Muscle of leg (tissue), 3 donors: ENCODE measurements at regions not wholly inside any gene's neighbourhood (a gene's known extent, or its start where the extent isn't known, plus 50 kb on each side); places are given as distances from the start of the nearest gene placed in this dataset.
A peak's percentile ranks its signal among the peaks of the same experiment; 100 is the strongest.

ENCODE experiments used
- DNase-seq: peaks from one replicate; pipeline ENCODE4 v3.0.0; 2013
- H3K27ac ChIP-seq: one replicate; pipeline ENCODE4 v1.5.1; 2013; ENCODE audit warnings: mild to moderate bottlenecking, low read length, control low read depth
- H3K27me3 ChIP-seq: one replicate; pipeline ENCODE4 v1.6.1; 2013; ENCODE audit warnings: low read length; ENCODE audit not compliant: control insufficient read depth, insufficient read depth
- H3K36me3 ChIP-seq: one replicate; pipeline ENCODE4 v1.6.1; 2013; ENCODE audit warnings: low read length; ENCODE audit not compliant: control insufficient read depth, insufficient read depth
- H3K4me1 ChIP-seq: one replicate; pipeline ENCODE4 v1.6.1; 2013; ENCODE audit warnings: low read length; ENCODE audit not compliant: control insufficient read depth, insufficient read depth
- H3K4me3 ChIP-seq: one replicate; pipeline ENCODE4 v1.5.1; 2013; ENCODE audit warnings: low read length, control low read depth
- H3K9me3 ChIP-seq: replicated peaks from 2 replicates; pipeline ENCODE4 v1.6.1; 2013; ENCODE audit warnings: low read depth, low read length; ENCODE audit not compliant: control insufficient read depth
- WGBS: methylation state at CpG from one replicate; pipeline ENCODE4 v1.1.5; 2013; ENCODE audit warnings: missing lambda C conversion rate; ENCODE audit not compliant: insufficient coverage; 5-methylcytosine and 5-hydroxymethylcytosine counted together

DNA sequence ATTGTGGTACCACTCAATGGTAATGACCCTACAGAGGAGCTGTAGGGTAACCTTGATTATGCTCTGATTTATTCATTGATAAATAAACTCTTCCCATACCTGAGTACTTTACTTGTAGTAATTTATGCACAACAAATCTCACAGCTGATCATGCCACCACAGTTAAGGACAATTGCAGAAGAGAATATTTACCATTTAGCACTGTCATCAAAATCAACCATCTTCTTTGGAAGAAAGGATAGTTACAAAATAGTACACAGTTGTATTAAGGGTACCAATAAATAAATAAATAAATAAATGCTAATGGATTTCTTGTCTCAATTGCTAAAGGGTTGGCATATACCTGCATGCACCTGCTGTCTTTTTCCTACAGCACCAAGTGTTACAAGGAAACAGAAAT, 97.6 kb upstream of the PDE1C start:
- Histone ChIP-seq H3K36me3 (no peaks in the 10 kb centered on the region), H3K9me3 (no peaks in the 10 kb centered on the region), H3K27me3 (no peaks in the 10 kb centered on the region), H3K4me1 (peaks cover 14% of the 10 kb centered on the region), H3K4me3 (no peak overlapping the region), H3K27ac (no peak overlapping the region)
- no peak for DNase-seq

DNA sequence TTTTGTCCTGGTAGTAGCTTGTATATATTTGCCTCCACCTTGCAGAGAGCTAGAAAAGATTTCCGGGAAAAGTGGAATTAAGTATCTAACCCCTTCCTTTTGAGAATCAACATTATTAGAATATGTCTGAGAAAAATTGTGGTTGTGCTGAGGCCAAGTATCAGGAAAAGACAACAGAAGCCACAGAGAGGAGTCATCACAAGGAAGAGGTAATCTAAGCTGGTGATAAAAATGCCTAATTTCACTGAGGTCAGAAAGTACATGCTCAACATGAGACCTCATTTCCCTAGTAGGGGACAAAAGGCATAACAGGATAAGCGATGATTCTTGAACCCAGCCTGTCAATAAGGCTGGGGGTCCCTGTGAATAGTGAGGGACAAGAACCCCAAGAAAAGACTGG, 97.0 kb upstream of the PDE1C start:
- DNase-seq: no peak
- WGBS: no CpG with 5 or more reads among the region's 2 CpGs
- no peak overlapping the region for H3K27ac ChIP-seq
- H3K27me3 ChIP-seq: no peaks in the 10 kb centered on the region
- H3K36me3 ChIP-seq: no peaks in the 10 kb centered on the region
- H3K4me3 ChIP-seq: no peak overlapping the region
- H3K9me3 ChIP-seq: no peaks in the 10 kb centered on the region
- peaks cover 18% of the 10 kb centered on the region for H3K4me1 ChIP-seq

DNA sequence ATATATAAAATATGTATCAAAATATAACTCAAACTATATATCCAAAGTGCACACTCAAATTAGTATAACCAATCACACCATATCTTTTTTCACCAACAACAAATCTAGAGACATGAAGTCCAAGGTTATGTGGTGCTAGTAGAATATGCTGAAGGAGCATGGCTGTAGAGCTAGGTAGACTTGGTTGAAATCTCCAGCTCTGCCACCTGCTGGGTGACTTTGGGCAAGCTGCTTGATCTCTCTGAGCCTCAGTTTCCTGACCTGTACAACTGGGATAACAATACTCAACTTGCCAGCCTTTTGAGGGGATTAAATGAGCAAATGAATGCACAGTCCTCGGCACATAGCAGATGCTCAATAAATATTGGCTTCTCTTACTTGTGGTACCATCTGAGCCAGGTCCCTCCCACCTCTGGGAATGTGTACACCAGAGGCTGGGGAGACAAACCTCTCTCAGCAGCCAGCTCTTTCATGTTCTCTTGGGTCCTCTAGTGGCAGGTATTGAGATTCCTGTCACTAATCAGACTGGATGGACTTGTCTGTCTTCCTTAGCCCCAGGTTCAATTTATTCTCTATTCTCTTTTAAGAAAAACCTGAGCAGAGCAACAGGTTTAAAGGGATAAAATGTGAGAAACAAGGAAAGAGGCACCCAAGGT, 94.3 kb upstream of the PDE1C start:
- no peaks in the 10 kb centered on the region for H3K36me3 ChIP-seq
- no peak overlapping the region for H3K4me3 ChIP-seq
- H3K4me1 ChIP-seq: peaks cover 26% of the 10 kb centered on the region
- H3K27me3 ChIP-seq: no peaks in the 10 kb centered on the region
- no peaks in the 10 kb centered on the region for H3K9me3 ChIP-seq
- no peak overlapping the region for H3K27ac ChIP-seq
- no CpG with 5 or more reads among the region's 1 CpG for WGBS
- DNase-seq: peak; percentile 19

DNA sequence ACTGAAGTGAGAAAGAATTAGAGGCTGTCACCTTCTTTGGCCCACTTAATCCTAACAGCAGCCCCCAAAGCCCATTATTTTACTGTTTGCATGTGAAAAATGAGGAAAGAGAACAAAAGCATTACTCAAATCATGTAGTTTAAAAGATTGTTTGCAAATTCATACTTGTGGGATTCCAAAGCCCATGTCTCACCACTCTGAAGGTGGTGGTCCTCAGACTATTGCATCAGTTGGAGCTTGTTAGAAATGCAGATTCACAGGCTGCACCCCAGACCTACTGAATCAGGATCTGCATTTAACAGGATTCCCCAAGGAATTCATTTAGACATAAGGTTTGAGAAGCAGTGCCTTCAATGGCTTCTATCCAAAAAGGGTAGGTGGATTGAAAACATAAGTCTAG, 93.7 kb upstream of the PDE1C start:
- Histone ChIP-seq H3K36me3 (no peaks in the 10 kb centered on the region), H3K27me3 (no peaks in the 10 kb centered on the region), H3K4me1 (peaks cover 26% of the 10 kb centered on the region), H3K4me3 (no peak overlapping the region), H3K9me3 (no peaks in the 10 kb centered on the region), H3K27ac (peak overlapping the region; percentile 57)
- DNase-seq: no peak

DNA sequence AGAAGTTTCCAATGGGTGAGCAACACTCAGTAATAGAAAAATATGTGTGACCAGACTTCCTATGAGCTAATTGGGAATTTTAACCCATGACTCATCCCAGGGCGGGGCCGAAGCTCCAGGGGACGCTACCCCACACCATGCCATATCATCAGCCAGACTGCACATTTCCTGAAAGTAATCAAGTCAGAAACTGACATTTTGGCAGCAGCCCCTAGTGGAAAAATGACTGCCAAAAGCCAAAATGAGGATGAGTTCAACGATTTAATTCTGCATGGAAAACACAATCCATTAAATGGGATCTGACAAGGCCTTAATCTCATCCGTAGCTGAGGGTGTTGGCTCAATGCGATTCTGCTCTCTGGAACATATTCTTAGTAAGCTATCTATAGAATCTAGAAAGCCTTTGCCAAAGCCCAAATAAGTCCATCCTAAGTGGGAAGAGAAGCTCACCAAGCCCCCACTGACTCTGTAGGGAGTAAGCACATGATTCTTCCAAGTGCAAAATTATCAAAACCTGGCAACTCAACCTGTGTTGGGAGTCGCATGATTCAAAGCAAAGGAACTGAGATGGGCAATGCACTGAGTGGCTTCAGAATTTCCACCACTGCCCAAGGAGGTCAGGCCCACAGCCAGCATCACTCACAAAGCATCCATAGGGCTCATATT, 93.1 kb upstream of the PDE1C start:
- peak overlapping the region; percentile 57 for H3K27ac ChIP-seq
- H3K4me3 ChIP-seq: no peak overlapping the region
- no peaks in the 10 kb centered on the region for H3K9me3 ChIP-seq
- no peaks in the 10 kb centered on the region for H3K36me3 ChIP-seq
- peak; percentile 87 for DNase-seq
- 49% methylated on average over 4 of the region's 7 CpGs for WGBS
- no peaks in the 10 kb centered on the region for H3K27me3 ChIP-seq
- peaks cover 26% of the 10 kb centered on the region for H3K4me1 ChIP-seq

DNA sequence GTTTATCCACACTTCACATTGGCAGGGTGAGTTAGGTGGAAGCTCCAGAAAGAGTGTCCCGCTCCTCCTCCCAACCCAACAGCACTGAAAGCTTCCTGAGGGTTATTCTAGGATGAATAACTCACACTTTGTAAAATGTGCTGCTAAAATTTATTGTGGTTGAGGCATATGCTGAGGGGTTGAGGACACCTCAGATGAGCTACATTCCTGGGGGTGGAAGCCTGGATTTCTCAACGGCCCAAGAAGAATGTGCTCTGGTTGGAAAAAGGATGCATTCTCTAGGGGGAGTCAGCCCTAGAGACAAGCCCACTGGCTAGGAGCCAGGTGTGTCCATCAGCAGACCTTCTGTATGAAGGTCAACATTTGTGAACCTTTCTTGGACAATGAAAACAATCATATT, 91.5 kb upstream of the PDE1C start:
- Histone ChIP-seq H3K27me3 (no peaks in the 10 kb centered on the region), H3K4me1 (peaks cover 26% of the 10 kb centered on the region), H3K4me3 (no peak overlapping the region), H3K36me3 (no peaks in the 10 kb centered on the region), H3K27ac (no peak overlapping the region), H3K9me3 (no peaks in the 10 kb centered on the region)
- WGBS: 50% methylated on average over 1 of the region's 2 CpGs
- no peak for DNase-seq

DNA sequence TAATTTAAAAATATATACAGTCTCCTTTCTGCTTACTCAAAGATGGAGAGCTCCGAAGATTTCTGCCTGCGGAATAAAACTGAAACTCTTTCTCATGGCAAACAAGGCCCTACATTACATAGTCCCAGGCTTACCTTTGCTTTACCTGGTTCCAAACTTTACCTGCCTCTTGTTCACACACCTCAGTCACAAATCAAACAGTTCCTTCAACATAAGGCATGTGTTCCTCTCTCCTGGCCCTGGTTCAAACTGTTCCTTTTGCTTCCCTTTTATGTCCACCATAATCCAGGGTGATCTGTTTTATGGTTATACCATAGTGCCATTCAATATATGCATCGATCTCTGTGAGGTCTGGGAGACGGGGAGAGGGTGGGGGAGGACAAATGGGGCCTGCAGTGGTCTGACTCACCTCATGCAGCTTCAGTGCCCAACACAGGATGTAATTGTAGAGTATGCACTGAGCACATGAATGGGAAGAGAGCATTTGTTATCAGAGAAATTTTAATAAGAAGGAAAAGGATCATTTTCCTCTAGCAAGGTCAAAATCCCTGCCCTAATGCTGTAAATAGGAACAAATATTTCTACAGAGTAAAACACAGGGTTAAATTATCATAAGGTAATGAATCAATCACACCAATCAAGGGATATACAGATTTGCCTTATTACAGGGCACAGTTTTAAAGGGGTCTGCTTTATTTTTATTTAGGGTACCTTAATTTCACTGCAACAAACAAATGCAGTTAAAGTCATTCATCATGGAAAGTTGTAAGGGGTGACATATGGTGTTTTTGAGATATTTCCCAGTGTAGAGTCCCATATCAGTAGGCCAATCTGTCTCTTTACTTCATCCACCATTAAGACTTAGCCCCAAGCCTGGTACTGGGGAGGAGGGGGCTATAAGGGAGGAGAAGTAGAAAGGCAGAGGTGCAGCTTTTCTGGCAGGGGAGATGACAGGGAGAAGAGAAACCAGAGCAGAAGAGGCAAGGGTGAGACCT, 88.8 kb upstream of the PDE1C start:
- Histone ChIP-seq H3K4me1 (peaks cover 27% of the 10 kb centered on the region), H3K4me3 (no peak overlapping the region), H3K9me3 (no peaks in the 10 kb centered on the region), H3K27ac (no peak overlapping the region), H3K27me3 (no peaks in the 10 kb centered on the region), H3K36me3 (no peaks in the 10 kb centered on the region)
- DNase-seq: no peak
- WGBS: 89% methylated on average over 4 of the region's 4 CpGs

DNA sequence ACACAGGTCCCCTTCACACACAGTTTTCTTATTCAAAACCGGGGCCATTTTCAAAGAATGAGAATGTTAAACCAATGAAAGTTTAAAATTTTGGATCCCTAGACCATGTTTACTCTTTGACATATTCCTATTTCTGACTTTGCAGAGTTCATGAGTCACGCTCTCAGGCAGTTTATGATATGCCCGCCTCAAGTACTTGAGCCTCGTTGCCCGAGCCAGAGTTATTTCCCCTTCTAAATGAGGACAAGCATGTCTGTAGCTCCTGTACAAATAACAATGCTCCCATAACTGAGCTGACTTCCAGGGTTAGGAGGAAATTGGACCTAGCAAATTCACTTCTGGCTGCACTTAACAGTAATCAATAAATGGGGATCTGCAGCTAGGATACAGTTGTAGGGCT, 87.9 kb upstream of the PDE1C start:
- H3K27ac ChIP-seq: no peak overlapping the region
- WGBS: 74% methylated on average over 2 of the region's 5 CpGs

DNA sequence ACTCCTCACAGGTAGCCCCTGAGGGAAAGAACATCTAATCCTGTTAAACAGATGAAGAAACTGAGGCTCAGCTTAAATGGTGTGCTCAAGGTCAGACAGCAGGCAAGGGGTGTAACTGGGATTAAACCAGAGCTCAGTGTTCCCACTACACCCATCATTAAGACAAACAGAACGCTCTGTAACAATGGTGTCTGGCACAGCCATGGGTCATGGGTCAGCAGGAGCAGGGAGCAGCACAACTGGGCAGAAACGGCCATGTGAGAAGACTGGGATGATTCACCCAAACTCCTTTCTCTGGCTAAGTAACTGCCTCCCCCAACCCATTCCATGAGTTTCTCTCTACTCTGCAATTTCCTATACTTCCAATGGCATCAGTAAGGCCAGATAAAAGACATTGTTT, 85.5 kb upstream of the PDE1C start:
- no peaks in the 10 kb centered on the region for H3K36me3 ChIP-seq
- no peak overlapping the region for H3K4me3 ChIP-seq
- peaks cover 4% of the 10 kb centered on the region for H3K4me1 ChIP-seq
- H3K27ac ChIP-seq: no peak overlapping the region
- H3K9me3 ChIP-seq: no peaks in the 10 kb centered on the region
- H3K27me3 ChIP-seq: no peaks in the 10 kb centered on the region
- no CpG with 5 or more reads among the region's 2 CpGs for WGBS
- DNase-seq: no peak

More for the DNA sequence above, 87.9 kb upstream of the PDE1C start:
- Histone ChIP-seq H3K4me3 (no peak overlapping the region), H3K36me3 (no peaks in the 10 kb centered on the region), H3K9me3 (no peaks in the 10 kb centered on the region), H3K27me3 (no peaks in the 10 kb centered on the region), H3K4me1 (peaks cover 17% of the 10 kb centered on the region)
- no peak for DNase-seq

DNA sequence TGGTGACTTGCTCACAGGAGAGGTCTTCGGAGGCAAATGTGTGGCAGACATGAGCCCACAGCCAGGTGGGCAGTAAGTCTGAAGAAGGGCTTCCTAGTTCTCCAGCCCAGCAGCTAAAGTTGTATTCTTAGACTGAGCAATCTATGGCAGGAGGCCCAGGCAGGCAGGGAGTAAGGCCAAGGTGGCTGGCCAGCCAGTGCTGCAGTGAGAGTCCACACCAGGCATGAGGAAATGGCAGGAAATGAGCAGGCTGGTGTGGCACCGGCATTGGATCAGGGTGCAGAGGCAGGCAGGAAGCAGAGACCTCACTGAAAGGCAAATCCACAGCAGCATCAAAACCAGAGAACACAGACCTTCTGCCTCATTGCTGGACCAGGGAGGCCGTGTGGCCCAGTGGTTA, 84.6 kb upstream of the PDE1C start:
- WGBS: 80% methylated on average over 1 of the region's 3 CpGs
- Histone ChIP-seq H3K27ac (no peak overlapping the region), H3K27me3 (no peaks in the 10 kb centered on the region), H3K9me3 (no peaks in the 10 kb centered on the region), H3K4me1 (peaks cover 4% of the 10 kb centered on the region), H3K36me3 (no peaks in the 10 kb centered on the region), H3K4me3 (no peak overlapping the region)
- peak; percentile 17 for DNase-seq
